ENCODE measurements at regions not wholly inside any gene's neighbourhood (a gene's known extent, or its start where the extent isn't known, plus 50 kb on each side); places are given as distances from the start of the nearest gene placed in this dataset.

DNA sequence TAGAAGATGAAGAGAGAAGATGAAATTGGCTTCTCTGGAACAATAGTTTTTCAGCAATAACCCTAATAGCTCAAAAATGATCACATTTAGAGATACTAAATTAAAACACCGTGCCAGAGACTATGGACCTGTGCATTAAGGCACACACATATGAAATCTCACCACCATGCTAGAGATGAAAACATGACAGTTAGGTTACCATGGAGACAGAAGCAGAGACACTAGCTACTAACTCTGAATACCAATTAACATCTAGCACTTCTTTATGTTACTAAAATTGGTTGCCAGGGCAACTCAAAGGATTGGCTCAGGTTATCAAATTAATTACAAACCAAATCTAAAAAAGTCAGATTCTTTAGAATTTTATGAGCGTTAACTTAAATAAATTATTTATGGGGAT, 337.7 kb downstream of the PLK2 start:
- TF ChIP-seq CTCF (conservative IDR thresholded peaks at IDR 0.05) (no peak), ZFX (IDR thresholded peaks at IDR 0.05) (no peak)
